ENCODE measurements at regions not wholly inside any gene's neighbourhood (a gene's known extent, or its start where the extent isn't known, plus 50 kb on each side); places are given as distances from the start of the nearest gene placed in this dataset.

GRCh38 chr14:30114051-30114450 is 186.4 kb upstream of the PRKD1 start:
- Histone ChIP-seq H3K36me3 (no peaks in the 10 kb centered on the region), H3K27me3 (no peaks in the 10 kb centered on the region), H3K9me3 (no peaks in the 10 kb centered on the region), H3K4me1 (no peaks in the 10 kb centered on the region), H3K4me3 (ENCODE audit: low read depth, low read length) (no peak overlapping the region)
- DNase-seq, result no peak
- TF ChIP-seq CTCF (IDR thresholded peaks at IDR 0.05; ENCODE audit: low read depth, low read length), result no peak

GRCh38 chr14:30115756-30116155 is 188.1 kb upstream of the PRKD1 start:
- no peaks in the 10 kb centered on the region for H3K4me1 ChIP-seq
- H3K4me3 ChIP-seq (ENCODE audit: low read depth, low read length), result no peak overlapping the region
- H3K36me3 ChIP-seq, result no peaks in the 10 kb centered on the region
- no peaks in the 10 kb centered on the region for H3K9me3 ChIP-seq
- H3K27me3 ChIP-seq, result no peaks in the 10 kb centered on the region
- no peak for DNase-seq
- no peak for TF ChIP-seq CTCF (IDR thresholded peaks at IDR 0.05; ENCODE audit: low read depth, low read length)

GRCh38 chr14:30118992-30119640 is 191.5 kb upstream of the PRKD1 start:
- H3K4me3 ChIP-seq (ENCODE audit: low read depth, low read length), result no peak overlapping the region
- no peak for DNase-seq
- no peaks in the 10 kb centered on the region for H3K27me3 ChIP-seq

GRCh38 chr14:30125322-30125979 is 197.8 kb upstream of the PRKD1 start:
- Histone ChIP-seq H3K36me3 (no peaks in the 10 kb centered on the region), H3K4me3 (ENCODE audit: low read depth, low read length) (no peak overlapping the region), H3K9me3 (no peaks in the 10 kb centered on the region), H3K4me1 (no peaks in the 10 kb centered on the region), H3K27me3 (no peaks in the 10 kb centered on the region)
- DNase-seq, result no peak
- TF ChIP-seq CTCF (IDR thresholded peaks at IDR 0.05; ENCODE audit: low read depth, low read length), result no peak

More at GRCh38 chr14:30118992-30119640, 191.5 kb upstream of the PRKD1 start:
- no peaks in the 10 kb centered on the region for H3K9me3 ChIP-seq
- no peaks in the 10 kb centered on the region for H3K36me3 ChIP-seq
- no peaks in the 10 kb centered on the region for H3K4me1 ChIP-seq
- TF ChIP-seq CTCF (IDR thresholded peaks at IDR 0.05; ENCODE audit: low read depth, low read length), result no peak

- Histone ChIP-seq H3K4me3 (ENCODE audit: low read depth, low read length) (no peak overlapping the region), H3K27me3 (no peaks in the 10 kb centered on the region), H3K36me3 (no peaks in the 10 kb centered on the region), H3K9me3 (no peaks in the 10 kb centered on the region), H3K4me1 (no peaks in the 10 kb centered on the region)
- no peak for TF ChIP-seq CTCF (IDR thresholded peaks at IDR 0.05; ENCODE audit: low read depth, low read length)
- DNase-seq, result no peak
Measured at GRCh38 chr14:30129807-30130206, 202.2 kb upstream of the PRKD1 start.

GRCh38 chr14:30131581-30132097 is 204.0 kb upstream of the PRKD1 start:
- no peak for TF ChIP-seq CTCF (IDR thresholded peaks at IDR 0.05; ENCODE audit: low read depth, low read length)
- no peaks in the 10 kb centered on the region for H3K9me3 ChIP-seq
- no peak for DNase-seq
- H3K4me1 ChIP-seq, result no peaks in the 10 kb centered on the region
- no peaks in the 10 kb centered on the region for H3K36me3 ChIP-seq
- H3K27me3 ChIP-seq, result no peaks in the 10 kb centered on the region
- H3K4me3 ChIP-seq (ENCODE audit: low read depth, low read length), result no peak overlapping the region
